OCI-LY3 (cell line): ENCODE measurements at regions not wholly inside any gene's neighbourhood (a gene's known extent, or its start where the extent isn't known, plus 50 kb on each side); places are given as distances from the start of the nearest gene placed in this dataset.

ENCODE experiments used
- H2AFZ ChIP-seq: fragments of 200-600, 300-600 bp; shearing (Covaris generic); 2 replicates; pipeline ENCODE4 v1.6.0; 2014; ENCODE audit warnings: antibody characterized with exemption, low read depth, low read length
- H3K27ac ChIP-seq: fragments of 200-600, 300-600 bp; sonication (generic); 2 replicates; pipeline ENCODE4 v1.5.1; 2014; ENCODE audit warnings: mild to moderate bottlenecking, low read length, moderate library complexity, mixed read lengths
- H3K27me3 ChIP-seq: fragments of 200-600, 300-600 bp; sonication (generic); 2 replicates; pipeline ENCODE4 v1.6.1; 2014; ENCODE audit warnings: low read depth, low read length, mixed read lengths
- H3K36me3 ChIP-seq: fragments of 200-600, 300-600 bp; sonication (generic); replicated peaks from 2 replicates; pipeline ENCODE3; 2014; ENCODE audit warnings: low read depth, low read length, mixed read lengths
- H3K4me1 ChIP-seq: fragments of 300-600, 200-600 bp; sonication (generic); 2 replicates; pipeline ENCODE4 v1.6.1; 2014; ENCODE audit warnings: low read length, mixed read lengths
- H3K4me2 ChIP-seq: fragments of 200-600, 300-600 bp; sonication (generic); 2 replicates; pipeline ENCODE4 v1.6.1; 2014; ENCODE audit warnings: low read length, mixed read lengths
- H3K4me3 ChIP-seq: fragments of 300-600, 200-600 bp; sonication (generic); 2 replicates; pipeline ENCODE4 v1.5.1; 2014; ENCODE audit warnings: antibody characterized with exemption, mild to moderate bottlenecking, low read length, moderate library complexity
- H3K79me2 ChIP-seq: fragments of 300-600, 200-600 bp; shearing (Covaris generic); 2 replicates; pipeline ENCODE4 v1.6.1; 2014; ENCODE audit warnings: mild to moderate bottlenecking, low read length, mixed read lengths
- H3K9ac ChIP-seq: fragments of 300-600, 200-600 bp; shearing (Covaris generic); 2 replicates; pipeline ENCODE4 v1.6.0; 2014; ENCODE audit warnings: mild to moderate bottlenecking, low read length, moderate library complexity
- H3K9me3 ChIP-seq: fragments of 200-600, 300-600 bp; shearing (Covaris generic); 2 replicates; pipeline ENCODE4 v1.6.1; 2014; ENCODE audit warnings: low read length, mixed read lengths; ENCODE audit not compliant: insufficient read depth
- H4K20me1 ChIP-seq: fragments of 200-600, 300-600 bp; sonication (generic); 2 replicates; pipeline ENCODE4 v1.6.1; 2016; ENCODE audit warnings: low read length, mixed read lengths; ENCODE audit not compliant: insufficient read depth
- EZH2phosphoT487 ChIP-seq: fragments of 200-600 bp; shearing (Covaris generic); IDR thresholded peaks from 2 replicates; pipeline ENCODE4 v1.6.1; 2018; ENCODE audit warnings: antibody characterized with exemption, mixed run types, low read depth
- TF ChIP-seq, protein P1 (sequence below): fragments of 200-600, 300-600 bp; sonication (generic); IDR thresholded peaks from 2 replicates; pipeline ENCODE4 v1.5.1; 2014; ENCODE audit warnings: antibody characterized with exemption, low read length, low read depth

DNA sequence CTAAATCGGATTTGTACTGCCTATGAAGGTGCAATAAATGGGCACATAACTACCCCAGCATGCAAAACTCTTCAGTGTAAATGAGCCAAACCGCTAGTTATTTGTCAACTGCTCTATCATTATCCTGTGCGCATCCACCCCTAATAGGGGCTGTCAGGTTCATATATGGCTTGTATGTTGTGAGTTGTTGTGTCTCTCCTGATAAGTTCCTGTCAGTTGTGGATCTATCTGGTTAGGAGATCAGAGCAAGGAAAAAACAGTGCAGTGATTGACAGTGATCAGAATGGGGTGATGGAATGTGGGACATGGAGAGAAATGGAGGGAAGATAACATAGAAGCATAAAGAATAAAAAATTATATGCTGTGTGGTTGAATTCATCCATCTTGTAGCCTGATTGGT lies 686.9 kb upstream of the ID4 start:
- Histone ChIP-seq H3K9me3 (no peaks in the 10 kb centered on the region), H3K27ac (no peak overlapping the region), H3K27me3 (no peaks in the 10 kb centered on the region), H3K9ac (no peak overlapping the region), H3K4me2 (no peak overlapping the region), H4K20me1 (no peaks in the 10 kb centered on the region), H3K4me3 (no peak overlapping the region), H3K4me1 (no peaks in the 10 kb centered on the region), H3K79me2 (no peaks in the 10 kb centered on the region), H3K36me3 (no peaks in the 10 kb centered on the region), H2AFZ (no peak overlapping the region)
- TF ChIP-seq EZH2phosphoT487: no peak
- TF ChIP-seq, protein P1, sequence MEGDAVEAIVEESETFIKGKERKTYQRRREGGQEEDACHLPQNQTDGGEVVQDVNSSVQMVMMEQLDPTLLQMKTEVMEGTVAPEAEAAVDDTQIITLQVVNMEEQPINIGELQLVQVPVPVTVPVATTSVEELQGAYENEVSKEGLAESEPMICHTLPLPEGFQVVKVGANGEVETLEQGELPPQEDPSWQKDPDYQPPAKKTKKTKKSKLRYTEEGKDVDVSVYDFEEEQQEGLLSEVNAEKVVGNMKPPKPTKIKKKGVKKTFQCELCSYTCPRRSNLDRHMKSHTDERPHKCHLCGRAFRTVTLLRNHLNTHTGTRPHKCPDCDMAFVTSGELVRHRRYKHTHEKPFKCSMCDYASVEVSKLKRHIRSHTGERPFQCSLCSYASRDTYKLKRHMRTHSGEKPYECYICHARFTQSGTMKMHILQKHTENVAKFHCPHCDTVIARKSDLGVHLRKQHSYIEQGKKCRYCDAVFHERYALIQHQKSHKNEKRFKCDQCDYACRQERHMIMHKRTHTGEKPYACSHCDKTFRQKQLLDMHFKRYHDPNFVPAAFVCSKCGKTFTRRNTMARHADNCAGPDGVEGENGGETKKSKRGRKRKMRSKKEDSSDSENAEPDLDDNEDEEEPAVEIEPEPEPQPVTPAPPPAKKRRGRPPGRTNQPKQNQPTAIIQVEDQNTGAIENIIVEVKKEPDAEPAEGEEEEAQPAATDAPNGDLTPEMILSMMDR: no peak

DNA sequence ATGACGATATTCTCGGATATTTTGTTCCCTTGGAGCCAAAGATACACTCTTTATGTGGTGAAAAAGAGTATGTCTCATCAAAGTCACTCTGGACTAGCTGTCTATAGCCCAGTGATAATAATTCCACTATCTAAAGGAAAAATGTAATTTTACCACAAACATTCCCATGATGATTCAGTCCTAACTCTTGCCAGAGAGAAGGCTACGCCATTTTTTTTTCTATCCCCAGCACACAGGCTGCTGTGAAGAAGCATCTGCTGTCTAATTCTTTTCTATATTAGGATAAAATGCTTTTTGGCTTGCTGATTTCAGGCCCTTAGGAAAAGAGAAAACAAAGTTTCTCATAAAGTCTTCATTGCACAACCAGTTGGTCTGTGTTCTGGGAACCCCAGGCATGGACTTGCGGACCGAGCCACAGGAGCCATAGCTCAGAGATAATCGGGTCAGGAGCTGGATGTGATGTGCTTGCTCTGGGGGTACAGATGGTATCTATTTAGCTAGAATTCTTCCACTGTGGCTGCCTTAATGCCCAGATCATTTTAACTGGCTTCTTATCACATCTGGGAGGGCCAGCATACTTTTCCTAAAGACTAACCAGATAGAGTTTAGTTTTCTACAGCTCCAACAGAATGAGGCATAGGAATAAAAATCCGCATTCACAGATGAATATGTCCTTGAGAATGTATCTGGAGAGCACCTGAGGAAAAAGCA lies 683.7 kb upstream of the ID4 start:
- H3K36me3 ChIP-seq: no peaks in the 10 kb centered on the region
- no peaks in the 10 kb centered on the region for H3K9me3 ChIP-seq
- no peaks in the 10 kb centered on the region for H4K20me1 ChIP-seq
- no peak overlapping the region for H3K27ac ChIP-seq
- no peaks in the 10 kb centered on the region for H3K27me3 ChIP-seq
- H3K4me2 ChIP-seq: no peak overlapping the region
- H3K4me3 ChIP-seq: no peak overlapping the region
- no peak overlapping the region for H3K9ac ChIP-seq
- TF ChIP-seq EZH2phosphoT487: no peak
- TF ChIP-seq, protein P1: no peak
- no peak overlapping the region for H2AFZ ChIP-seq
- H3K79me2 ChIP-seq: no peaks in the 10 kb centered on the region
- no peaks in the 10 kb centered on the region for H3K4me1 ChIP-seq

DNA sequence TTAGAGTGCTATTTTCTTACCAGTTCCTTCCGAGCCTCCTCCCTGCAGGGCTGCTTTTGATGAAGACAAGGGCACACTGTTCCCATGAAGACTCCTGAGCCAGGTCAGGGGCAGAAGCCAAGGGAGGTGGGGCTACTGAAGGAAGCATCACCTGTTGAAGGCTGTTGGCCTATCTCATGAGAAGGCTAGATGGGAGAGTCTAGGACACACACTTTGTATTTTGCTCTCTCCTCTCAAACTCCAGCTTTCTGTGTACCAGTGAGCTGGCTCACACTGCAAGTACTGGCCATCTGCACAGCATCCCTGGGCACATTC lies 683.2 kb upstream of the ID4 start:
- no peaks in the 10 kb centered on the region for H3K27me3 ChIP-seq
- no peaks in the 10 kb centered on the region for H4K20me1 ChIP-seq
- no peaks in the 10 kb centered on the region for H3K4me1 ChIP-seq
- H3K9ac ChIP-seq: no peak overlapping the region
- H3K27ac ChIP-seq: no peak overlapping the region
- no peaks in the 10 kb centered on the region for H3K79me2 ChIP-seq
- H2AFZ ChIP-seq: no peak overlapping the region
- TF ChIP-seq, protein P1: no peak
- no peak for TF ChIP-seq EZH2phosphoT487
- H3K4me2 ChIP-seq: no peak overlapping the region
- no peaks in the 10 kb centered on the region for H3K9me3 ChIP-seq
- no peaks in the 10 kb centered on the region for H3K36me3 ChIP-seq
- no peak overlapping the region for H3K4me3 ChIP-seq

DNA sequence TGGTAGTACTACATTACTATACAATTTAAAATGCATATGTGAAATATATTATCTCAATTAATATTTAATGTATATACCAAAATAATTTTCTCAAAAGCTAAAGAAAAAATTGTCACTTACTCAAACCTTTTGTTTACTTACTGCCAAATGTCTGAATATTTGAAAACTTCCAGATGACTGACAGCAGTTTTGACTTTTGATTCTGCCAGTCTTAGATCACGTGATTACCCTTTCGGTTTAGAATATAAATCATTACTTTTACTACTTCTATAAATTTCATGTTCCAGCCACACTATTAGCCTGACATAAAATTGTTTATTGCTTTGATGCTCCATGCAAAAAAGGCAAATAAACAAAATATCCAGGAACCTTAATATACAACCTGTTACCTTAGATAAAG lies 680.7 kb upstream of the ID4 start:
- no peak overlapping the region for H3K27ac ChIP-seq
- H3K9me3 ChIP-seq: no peaks in the 10 kb centered on the region
- H3K9ac ChIP-seq: no peak overlapping the region
- no peak overlapping the region for H3K4me3 ChIP-seq
- H3K27me3 ChIP-seq: no peaks in the 10 kb centered on the region
- H2AFZ ChIP-seq: no peak overlapping the region
- no peak overlapping the region for H3K4me2 ChIP-seq
- no peaks in the 10 kb centered on the region for H3K36me3 ChIP-seq
- H3K4me1 ChIP-seq: no peaks in the 10 kb centered on the region
- H3K79me2 ChIP-seq: no peaks in the 10 kb centered on the region
- H4K20me1 ChIP-seq: no peaks in the 10 kb centered on the region
- TF ChIP-seq, protein P1: no peak
- TF ChIP-seq EZH2phosphoT487: no peak
